AG09319 (cell line): ENCODE measurements at regions not wholly inside any gene's neighbourhood (a gene's known extent, or its start where the extent isn't known, plus 50 kb on each side); places are given as distances from the start of the nearest gene placed in this dataset.

ENCODE experiments used
- DNase-seq: peaks from one replicate; pipeline ENCODE4 v3.0.0-alpha.2; 2010; ENCODE audit warnings: low read depth; ENCODE audit errors: extremely low read depth
- TF ChIP-seq, protein P1 (sequence below): IDR thresholded peaks from 2 replicates; pipeline ENCODE4 v1.5.1; 2011; ENCODE audit warnings: low read depth, mild to moderate bottlenecking, inconsistent platforms, low read length, moderate library complexity

GRCh38 chr5:158170060-158170459, 311.1 kb upstream of the CLINT1 start:
- no peak for DNase-seq
- TF ChIP-seq, protein P1, sequence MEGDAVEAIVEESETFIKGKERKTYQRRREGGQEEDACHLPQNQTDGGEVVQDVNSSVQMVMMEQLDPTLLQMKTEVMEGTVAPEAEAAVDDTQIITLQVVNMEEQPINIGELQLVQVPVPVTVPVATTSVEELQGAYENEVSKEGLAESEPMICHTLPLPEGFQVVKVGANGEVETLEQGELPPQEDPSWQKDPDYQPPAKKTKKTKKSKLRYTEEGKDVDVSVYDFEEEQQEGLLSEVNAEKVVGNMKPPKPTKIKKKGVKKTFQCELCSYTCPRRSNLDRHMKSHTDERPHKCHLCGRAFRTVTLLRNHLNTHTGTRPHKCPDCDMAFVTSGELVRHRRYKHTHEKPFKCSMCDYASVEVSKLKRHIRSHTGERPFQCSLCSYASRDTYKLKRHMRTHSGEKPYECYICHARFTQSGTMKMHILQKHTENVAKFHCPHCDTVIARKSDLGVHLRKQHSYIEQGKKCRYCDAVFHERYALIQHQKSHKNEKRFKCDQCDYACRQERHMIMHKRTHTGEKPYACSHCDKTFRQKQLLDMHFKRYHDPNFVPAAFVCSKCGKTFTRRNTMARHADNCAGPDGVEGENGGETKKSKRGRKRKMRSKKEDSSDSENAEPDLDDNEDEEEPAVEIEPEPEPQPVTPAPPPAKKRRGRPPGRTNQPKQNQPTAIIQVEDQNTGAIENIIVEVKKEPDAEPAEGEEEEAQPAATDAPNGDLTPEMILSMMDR: no peak

DNA sequence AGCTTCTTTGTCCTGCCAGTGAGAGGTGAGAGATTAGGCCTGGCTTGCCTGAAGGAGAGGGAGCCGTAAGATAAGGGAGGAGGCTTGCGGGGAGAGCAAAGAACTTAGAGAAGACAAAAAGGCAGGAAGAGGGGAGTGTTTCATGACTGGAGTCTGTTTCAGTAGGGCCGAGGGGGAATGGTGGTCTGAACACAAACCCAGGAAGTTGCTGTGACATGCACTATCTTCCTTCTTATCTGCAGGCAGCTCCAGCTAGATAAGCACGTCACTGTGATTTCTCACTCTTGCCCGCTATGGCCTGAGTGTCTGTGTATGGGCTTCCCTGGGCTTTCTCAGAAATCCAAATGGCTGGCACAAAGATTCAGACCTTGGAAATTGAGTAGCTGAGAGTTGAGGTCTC, 307.5 kb upstream of the CLINT1 start:
- no peak for DNase-seq
- TF ChIP-seq, protein P1: no peak

GRCh38 chr5:158165647-158166046, 306.7 kb upstream of the CLINT1 start:
- no peak for DNase-seq
- TF ChIP-seq, protein P1: no peak; the same call in none of the 2 replicates

DNA sequence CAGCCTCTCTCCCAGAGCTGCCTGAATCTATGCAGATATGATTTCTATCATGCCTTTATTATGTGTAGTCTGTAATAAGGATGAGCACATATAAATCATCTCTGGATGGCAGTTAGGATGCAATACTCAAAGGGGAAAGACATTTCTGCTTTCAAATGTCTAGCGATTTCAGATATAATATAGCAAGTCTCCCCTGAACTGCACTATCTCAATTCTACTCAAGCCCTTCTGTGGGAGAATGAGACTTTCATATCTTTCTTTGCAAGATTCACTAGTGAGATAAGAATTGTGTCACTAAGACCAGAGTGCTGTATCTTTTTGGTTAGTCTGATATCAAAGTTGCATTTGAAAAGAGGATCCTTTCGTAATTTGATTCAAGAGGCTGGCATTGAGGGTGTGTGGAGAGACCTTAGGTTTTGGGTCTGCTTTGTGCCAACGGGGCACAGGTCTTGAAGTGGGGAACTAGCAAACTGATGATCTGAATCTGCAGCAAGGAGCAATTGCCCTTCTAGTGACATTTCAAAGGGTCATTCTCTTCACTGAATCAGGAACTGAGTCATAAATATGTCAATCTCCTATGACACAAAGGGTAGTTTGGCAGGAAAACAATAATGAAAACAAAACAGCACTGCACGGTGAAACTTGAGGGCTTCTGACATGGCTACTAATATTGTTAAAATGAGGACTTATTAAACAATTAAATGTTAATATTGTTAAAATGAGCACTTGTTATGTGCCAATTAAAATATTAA, 305.5 kb upstream of the CLINT1 start:
- TF ChIP-seq, protein P1: no peak
- no peak for DNase-seq

GRCh38 chr5:158163451-158164295, 304.7 kb upstream of the CLINT1 start:
- TF ChIP-seq, protein P1: no peak
- DNase-seq: no peak

DNA sequence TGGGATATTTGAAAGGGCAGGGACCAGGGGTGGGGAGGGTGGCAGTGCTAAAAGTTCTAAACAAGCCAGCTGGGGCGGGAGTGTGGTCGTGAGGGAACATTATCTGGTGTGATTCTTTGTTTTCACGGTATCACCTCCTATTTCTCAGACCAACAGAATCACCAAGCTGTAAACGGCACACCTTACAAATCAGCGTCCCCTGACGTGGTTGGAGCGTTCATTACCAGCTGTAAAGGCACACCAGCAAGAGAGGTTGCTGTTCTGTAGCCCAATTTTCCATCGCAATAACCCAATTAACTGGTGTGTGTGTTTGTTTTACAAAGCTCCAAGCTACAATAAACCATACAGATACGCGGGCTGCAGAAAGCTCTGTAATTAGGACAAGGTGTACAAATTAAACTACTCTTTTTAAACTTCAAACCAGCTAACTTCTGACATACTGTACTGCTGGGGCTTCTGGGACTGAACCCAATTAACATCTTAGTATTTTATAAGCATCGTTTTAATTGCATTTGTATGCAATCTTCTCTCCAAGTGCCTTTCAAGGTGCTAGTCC, 303.6 kb upstream of the CLINT1 start:
- DNase-seq: no peak
- TF ChIP-seq, protein P1: no peak

DNA sequence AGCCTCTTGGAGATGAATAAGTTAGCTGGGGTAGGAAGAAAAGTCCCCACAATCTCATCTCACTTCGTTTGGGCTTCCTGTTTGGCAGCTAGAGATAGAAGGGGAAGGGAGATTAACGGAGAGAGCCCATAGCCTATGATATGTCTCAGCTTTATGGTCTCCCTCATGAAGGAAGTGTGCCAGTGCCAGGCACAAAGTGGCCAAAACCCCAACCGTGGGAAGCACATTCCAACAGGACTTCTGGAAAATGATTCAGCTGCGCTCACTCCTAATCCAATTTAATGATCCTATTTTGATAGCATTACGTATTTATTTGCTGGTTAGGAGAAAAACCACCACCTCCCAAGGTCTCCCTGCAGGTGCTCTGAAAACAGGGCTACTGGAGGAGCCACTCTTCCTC, 303.1 kb upstream of the CLINT1 start:
- TF ChIP-seq, protein P1: no peak
- no peak for DNase-seq
